ENCODE measurements at regions not wholly inside any gene's neighbourhood (a gene's known extent, or its start where the extent isn't known, plus 50 kb on each side); places are given as distances from the start of the nearest gene placed in this dataset.

DNA sequence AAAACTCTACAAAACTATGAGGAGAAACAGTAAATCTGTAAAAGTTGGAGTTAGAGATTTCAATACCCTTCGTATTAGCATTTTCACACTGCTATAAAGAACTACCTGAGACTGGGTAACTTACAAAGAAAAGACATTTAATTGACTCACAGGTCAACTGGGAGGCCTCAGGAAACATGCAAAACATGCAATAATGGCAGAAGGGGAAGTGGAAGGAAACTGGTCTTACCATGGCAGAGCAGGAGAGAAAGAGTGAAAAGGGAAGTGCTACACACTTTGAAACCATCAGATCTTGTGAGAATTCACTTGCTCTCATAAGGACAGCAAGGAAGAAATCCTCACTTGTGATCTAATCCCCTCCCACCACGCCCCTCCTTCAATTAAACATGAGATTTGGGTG lies 949.9 kb downstream of the TECRL start:
- Mint-ChIP-seq H3K4me3 (no peak overlapping the region), H3K9me3 (ENCODE audit: low read depth) (peaks cover 7% of the 10 kb centered on the region), H3K36me3 (no peaks in the 10 kb centered on the region), H3K27me3 (no peaks in the 10 kb centered on the region), H3K4me1 (ENCODE audit: low read depth) (no peaks in the 10 kb centered on the region), H3K27ac (no peak overlapping the region)

DNA sequence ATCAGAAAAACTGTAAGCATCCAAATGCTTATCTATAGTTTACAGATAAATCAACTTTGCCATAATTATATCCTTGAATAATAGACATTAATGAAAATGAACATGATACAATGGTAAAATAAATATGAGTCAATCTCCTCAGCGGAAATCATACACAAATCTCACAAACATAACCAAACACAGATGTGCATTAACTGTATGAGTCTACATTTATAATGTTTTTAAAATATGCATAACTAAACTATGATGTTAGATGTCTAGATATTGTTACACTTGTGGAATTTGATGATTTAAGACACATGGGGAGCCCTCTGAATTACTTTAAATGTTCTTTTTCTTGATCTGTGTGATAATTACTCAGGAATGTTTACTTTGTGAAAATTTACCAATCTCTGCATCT lies 951.2 kb downstream of the TECRL start:
- Mint-ChIP-seq H3K36me3 (no peaks in the 10 kb centered on the region), H3K4me3 (no peak overlapping the region), H3K9me3 (ENCODE audit: low read depth) (peaks cover 7% of the 10 kb centered on the region), H3K4me1 (ENCODE audit: low read depth) (no peaks in the 10 kb centered on the region), H3K27ac (no peak overlapping the region), H3K27me3 (no peaks in the 10 kb centered on the region)

DNA sequence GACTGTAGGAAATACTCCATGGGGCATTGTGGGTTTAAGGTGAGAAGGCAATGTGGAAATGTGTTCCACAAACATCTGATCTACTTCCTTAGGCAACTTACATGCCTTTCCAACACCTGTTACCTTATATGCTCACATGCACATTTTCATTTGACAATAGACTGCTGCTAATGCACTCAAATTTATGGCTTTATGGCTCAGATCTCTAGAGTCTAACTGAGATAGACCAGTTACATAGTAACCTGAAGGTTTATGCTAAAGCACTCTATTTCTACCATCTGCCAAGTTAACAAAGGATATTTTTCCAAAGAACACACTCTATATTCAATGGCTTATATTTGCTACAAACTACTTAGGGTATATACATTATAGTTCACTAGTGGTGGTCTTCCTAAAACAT lies 969.0 kb downstream of the TECRL start:
- Mint-ChIP-seq H3K9me3 (ENCODE audit: low read depth) (peaks cover 5% of the 10 kb centered on the region), H3K36me3 (no peaks in the 10 kb centered on the region), H3K27me3 (no peaks in the 10 kb centered on the region), H3K4me1 (ENCODE audit: low read depth) (no peaks in the 10 kb centered on the region), H3K27ac (no peak overlapping the region), H3K4me3 (no peak overlapping the region)

DNA sequence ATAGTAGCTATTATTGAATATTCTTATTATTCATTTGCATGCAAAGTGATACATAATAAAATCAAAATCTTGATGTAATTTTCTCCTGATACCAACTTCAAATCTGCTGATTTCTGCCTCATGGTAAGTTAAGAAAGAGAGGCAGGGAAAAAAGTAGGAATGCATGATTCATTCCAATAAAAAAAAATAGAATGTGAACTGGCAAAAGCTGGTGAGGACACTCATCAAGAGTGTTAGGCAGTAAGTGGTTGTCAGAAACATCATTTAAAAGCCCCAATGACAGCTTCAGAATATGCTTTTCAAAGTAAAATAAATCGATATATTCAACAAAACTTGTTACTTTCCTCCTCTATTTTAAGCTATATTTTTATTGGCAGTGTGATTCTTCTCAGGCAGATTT lies 979.1 kb downstream of the TECRL start:
- Mint-ChIP-seq H3K4me3 (no peak overlapping the region), H3K36me3 (no peaks in the 10 kb centered on the region), H3K27ac (no peak overlapping the region), H3K27me3 (no peaks in the 10 kb centered on the region), H3K4me1 (ENCODE audit: low read depth) (no peaks in the 10 kb centered on the region), H3K9me3 (ENCODE audit: low read depth) (peaks cover 10% of the 10 kb centered on the region)

GRCh38 chr4:63396269-63396668 lies 1013.0 kb downstream of the TECRL start:
- Mint-ChIP-seq H3K27me3 (no peaks in the 10 kb centered on the region), H3K4me3 (no peak overlapping the region), H3K36me3 (no peaks in the 10 kb centered on the region)

GRCh38 chr4:63393544-63393943 lies 1015.7 kb downstream of the TECRL start:
- H3K36me3 Mint-ChIP-seq, result no peaks in the 10 kb centered on the region
- H3K9me3 Mint-ChIP-seq (ENCODE audit: low read depth), result peaks cover 9% of the 10 kb centered on the region
- H3K4me3 Mint-ChIP-seq, result no peak overlapping the region
- H3K27me3 Mint-ChIP-seq, result no peaks in the 10 kb centered on the region
- H3K27ac Mint-ChIP-seq, result no peak overlapping the region
- H3K4me1 Mint-ChIP-seq (ENCODE audit: low read depth), result no peaks in the 10 kb centered on the region

More at GRCh38 chr4:63396269-63396668, 1013.0 kb downstream of the TECRL start:
- no peak overlapping the region for H3K27ac Mint-ChIP-seq
- H3K4me1 Mint-ChIP-seq (ENCODE audit: low read depth), result no peaks in the 10 kb centered on the region
- peaks cover 9% of the 10 kb centered on the region for H3K9me3 Mint-ChIP-seq (ENCODE audit: low read depth)

DNA sequence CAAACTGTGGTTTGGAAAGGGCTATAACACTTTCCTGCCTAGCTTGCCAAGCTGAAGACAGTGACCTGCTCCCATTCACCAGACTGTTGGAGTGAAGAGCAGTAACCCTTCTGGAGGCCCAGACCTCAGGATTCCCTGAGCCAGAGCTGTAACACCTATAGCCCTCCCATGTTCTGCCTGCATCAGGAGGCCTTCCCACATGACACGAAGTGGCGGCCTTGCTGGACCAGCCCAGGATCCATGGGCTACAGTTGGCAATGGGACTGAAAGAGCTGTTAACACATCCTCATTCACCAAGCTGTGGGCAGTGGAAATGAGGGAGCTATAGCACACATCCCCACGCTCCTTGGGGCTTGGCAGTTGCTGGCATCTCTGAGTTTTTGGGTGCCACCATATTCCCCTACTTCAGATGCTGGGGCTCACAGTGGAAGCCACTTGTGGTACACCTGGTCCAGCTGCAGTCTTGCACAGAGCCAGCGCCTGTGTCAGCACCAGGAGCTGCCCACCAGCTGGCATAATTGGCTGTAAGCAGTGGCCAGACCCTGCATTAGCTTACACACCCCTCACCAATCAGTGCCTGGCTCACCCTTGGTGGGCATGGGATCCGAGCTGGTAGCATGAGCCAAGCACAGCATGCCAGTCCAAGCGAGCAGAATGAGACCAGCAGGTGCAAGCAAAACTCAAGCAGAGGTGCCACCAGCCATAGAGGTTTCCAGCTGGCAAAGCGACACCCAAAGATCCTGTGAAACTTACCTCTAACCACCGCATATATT lies 1029.3 kb downstream of the TECRL start:
- Mint-ChIP-seq H3K4me3 (no peak overlapping the region), H3K36me3 (no peaks in the 10 kb centered on the region), H3K9me3 (ENCODE audit: low read depth) (peaks cover 18% of the 10 kb centered on the region), H3K27ac (no peak overlapping the region), H3K27me3 (no peaks in the 10 kb centered on the region), H3K4me1 (ENCODE audit: low read depth) (no peaks in the 10 kb centered on the region)

GRCh38 chr4:63371001-63371400 lies 1038.2 kb downstream of the TECRL start:
- Mint-ChIP-seq H3K4me1 (ENCODE audit: low read depth) (no peaks in the 10 kb centered on the region), H3K36me3 (no peaks in the 10 kb centered on the region), H3K27me3 (no peaks in the 10 kb centered on the region), H3K9me3 (ENCODE audit: low read depth) (peaks cover 8% of the 10 kb centered on the region), H3K27ac (no peak overlapping the region), H3K4me3 (no peak overlapping the region)

- H3K27ac Mint-ChIP-seq, result no peak overlapping the region
- H3K9me3 Mint-ChIP-seq (ENCODE audit: low read depth), result peaks cover 6% of the 10 kb centered on the region
- H3K4me1 Mint-ChIP-seq (ENCODE audit: low read depth), result no peaks in the 10 kb centered on the region
- H3K36me3 Mint-ChIP-seq, result no peaks in the 10 kb centered on the region
- H3K27me3 Mint-ChIP-seq, result no peaks in the 10 kb centered on the region
- H3K4me3 Mint-ChIP-seq, result no peak overlapping the region
Measured at GRCh38 chr4:63361628-63362027, 1047.6 kb downstream of the TECRL start.

GRCh38 chr4:63361066-63361465 lies 1048.2 kb downstream of the TECRL start:
- peaks cover 3% of the 10 kb centered on the region for H3K9me3 Mint-ChIP-seq (ENCODE audit: low read depth)
- no peaks in the 10 kb centered on the region for H3K27me3 Mint-ChIP-seq
- H3K4me1 Mint-ChIP-seq (ENCODE audit: low read depth), result no peaks in the 10 kb centered on the region
- H3K36me3 Mint-ChIP-seq, result no peaks in the 10 kb centered on the region
- no peak overlapping the region for H3K4me3 Mint-ChIP-seq
- no peak overlapping the region for H3K27ac Mint-ChIP-seq

- H3K4me3 Mint-ChIP-seq, result no peak overlapping the region
- no peak overlapping the region for H3K27ac Mint-ChIP-seq
- H3K36me3 Mint-ChIP-seq, result no peaks in the 10 kb centered on the region
- H3K4me1 Mint-ChIP-seq (ENCODE audit: low read depth), result no peaks in the 10 kb centered on the region
- no peaks in the 10 kb centered on the region for H3K27me3 Mint-ChIP-seq
- peaks cover 15% of the 10 kb centered on the region for H3K9me3 Mint-ChIP-seq (ENCODE audit: low read depth)
Measured at GRCh38 chr4:63349674-63350025, 1059.6 kb downstream of the TECRL start.

DNA sequence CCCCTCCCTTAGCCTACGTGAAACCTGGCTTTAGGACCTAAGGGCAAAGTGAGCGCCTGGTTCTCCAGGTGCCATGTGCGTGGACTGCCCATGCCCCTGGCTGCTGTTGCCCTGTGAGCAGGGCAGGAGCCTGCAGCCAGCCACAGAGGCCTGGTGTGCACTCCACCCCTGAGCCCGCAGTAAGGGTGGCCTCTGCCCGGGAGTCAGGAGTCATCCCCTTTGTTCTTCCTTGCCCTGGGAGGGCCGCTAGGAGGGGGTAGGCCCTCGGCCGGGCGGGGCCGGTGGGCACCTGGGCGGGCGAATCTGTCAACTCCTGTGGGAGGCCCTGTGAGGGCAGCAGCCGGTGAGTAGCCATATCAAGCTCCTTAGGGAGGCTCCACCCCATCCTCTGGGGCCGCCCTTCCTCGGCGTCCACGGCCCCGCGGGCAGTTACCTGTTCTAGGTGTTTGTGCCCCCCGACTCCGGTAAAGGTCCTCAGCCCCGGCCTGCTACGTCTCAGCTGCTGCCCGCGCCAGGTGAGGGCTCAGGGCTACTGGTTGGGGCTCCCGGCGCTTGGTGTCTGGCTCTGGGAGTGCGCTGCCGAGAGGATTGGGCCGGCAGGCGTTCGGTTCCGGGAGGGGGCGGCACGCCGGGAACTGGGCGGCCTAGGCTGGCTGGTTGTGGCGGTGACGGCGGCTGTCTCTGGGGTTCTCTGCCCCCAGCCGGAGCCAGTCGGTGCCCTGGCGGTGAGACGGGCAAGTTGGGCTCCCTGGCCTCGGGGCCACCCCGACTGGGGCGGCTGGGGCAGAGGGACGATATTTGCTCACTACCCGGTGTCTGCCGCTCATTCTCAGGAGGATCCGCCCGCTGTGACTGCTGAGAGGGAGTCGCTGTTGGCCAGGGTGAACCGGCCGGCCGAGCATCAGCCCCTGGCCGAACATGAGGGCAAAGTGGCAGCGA lies 1060.2 kb downstream of the TECRL start:
- H3K9me3 Mint-ChIP-seq (ENCODE audit: low read depth), result peaks cover 15% of the 10 kb centered on the region
- no peaks in the 10 kb centered on the region for H3K36me3 Mint-ChIP-seq
- no peaks in the 10 kb centered on the region for H3K27me3 Mint-ChIP-seq
- H3K4me3 Mint-ChIP-seq, result no peak overlapping the region
- no peak overlapping the region for H3K27ac Mint-ChIP-seq
- no peaks in the 10 kb centered on the region for H3K4me1 Mint-ChIP-seq (ENCODE audit: low read depth)

DNA sequence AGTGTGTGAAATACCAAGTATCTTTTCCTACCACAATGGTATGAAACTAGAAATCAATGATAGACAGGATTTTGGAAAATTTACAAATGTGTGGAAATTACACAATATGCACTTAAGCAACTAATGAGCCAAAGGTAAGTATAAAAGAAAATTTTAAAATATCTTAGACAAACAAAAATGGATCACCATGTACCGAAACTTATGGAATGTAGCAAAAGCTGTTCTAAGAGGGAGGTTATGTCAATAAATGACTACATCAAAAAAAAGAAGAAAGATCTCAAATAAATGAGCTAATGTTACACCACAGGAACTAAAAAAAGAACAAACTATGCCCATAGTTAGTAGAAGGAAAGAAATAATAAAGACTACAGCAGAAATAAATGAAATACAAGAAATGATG lies 1084.1 kb downstream of the TECRL start:
- Mint-ChIP-seq H3K27ac (no peak overlapping the region), H3K36me3 (no peaks in the 10 kb centered on the region), H3K4me3 (no peak overlapping the region), H3K9me3 (ENCODE audit: low read depth) (peaks cover 6% of the 10 kb centered on the region), H3K27me3 (no peaks in the 10 kb centered on the region), H3K4me1 (ENCODE audit: low read depth) (no peaks in the 10 kb centered on the region)

GRCh38 chr4:63316633-63317032 lies 1092.6 kb downstream of the TECRL start:
- H3K9me3 Mint-ChIP-seq (ENCODE audit: low read depth), result peaks cover 3% of the 10 kb centered on the region
- no peaks in the 10 kb centered on the region for H3K27me3 Mint-ChIP-seq
- no peaks in the 10 kb centered on the region for H3K4me1 Mint-ChIP-seq (ENCODE audit: low read depth)
- no peak overlapping the region for H3K4me3 Mint-ChIP-seq
- no peaks in the 10 kb centered on the region for H3K36me3 Mint-ChIP-seq
- H3K27ac Mint-ChIP-seq, result no peak overlapping the region

DNA sequence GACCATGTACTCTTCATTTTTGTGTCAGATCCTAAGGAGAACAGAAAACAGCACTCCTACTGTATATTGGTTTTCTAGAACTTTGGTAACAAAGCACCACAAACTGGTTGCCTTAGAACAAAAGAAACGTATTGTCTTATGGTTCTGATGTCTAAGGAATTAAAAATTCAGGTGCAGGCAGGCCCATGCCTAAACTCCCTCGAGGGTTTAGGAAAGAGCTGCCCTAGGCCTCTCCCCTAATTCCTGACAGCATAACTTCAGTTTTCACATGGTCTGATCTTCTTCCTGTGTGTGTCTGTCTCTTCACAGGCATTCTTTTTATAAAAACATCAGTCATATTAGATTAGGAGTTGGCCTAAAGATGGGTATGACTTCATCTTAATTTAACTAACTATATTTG lies 1093.6 kb downstream of the TECRL start:
- no peak overlapping the region for H3K27ac Mint-ChIP-seq
- H3K27me3 Mint-ChIP-seq, result no peaks in the 10 kb centered on the region
- H3K4me1 Mint-ChIP-seq (ENCODE audit: low read depth), result no peaks in the 10 kb centered on the region

More for the DNA sequence above, 1093.6 kb downstream of the TECRL start:
- Mint-ChIP-seq H3K36me3 (no peaks in the 10 kb centered on the region), H3K4me3 (no peak overlapping the region), H3K9me3 (ENCODE audit: low read depth) (peaks cover 3% of the 10 kb centered on the region)

Data from activated naive CD8-positive, alpha-beta T cell (primary cell).